ENCODE measurements at regions not wholly inside any gene's neighbourhood (a gene's known extent, or its start where the extent isn't known, plus 50 kb on each side); places are given as distances from the start of the nearest gene placed in this dataset.

GRCh38 chrX:25523574-25524540 lies 508.1 kb upstream of the ARX start:
- ChIA-PET CTCF (interaction anchor here (0.6 to 0.9 kb wide), 2 partner anchors 161 to 446 kb away, joined by 4 read pairs; no protein-coding TSS in a partner anchor), POLR2A (ENCODE audit: low non-redundant PET) (no interaction called here)
- peak; percentile 68 for DNase-seq (ENCODE audit: low spot score)
- peak; percentile 64 for TF ChIP-seq CTCF (conservative IDR thresholded peaks at IDR 0.05; ENCODE audit: low read depth, low read length)
- no peak for TF ChIP-seq EZH2 (IDR thresholded peaks at IDR 0.05; ENCODE audit: borderline replicate concordance, low read depth, low read length, poor library complexity, severe bottlenecking)
- Histone ChIP-seq H3K27me3 (replicated peaks; ENCODE audit: insufficient read depth, low read depth, low read length, poor library complexity) (peaks cover 10% of the 10 kb centered on the region), H3K4me3 (ENCODE audit: low read depth, low read length, poor library complexity, severe bottlenecking) (no peak overlapping the region), H3K27ac (ENCODE audit: low read depth, low read length, poor library complexity, severe bottlenecking) (no peak overlapping the region), H3K9me3 (ENCODE audit: low read depth, low read length, poor library complexity, severe bottlenecking) (no peaks in the 10 kb centered on the region), H3K36me3 (ENCODE audit: insufficient read depth, low read length, poor library complexity, severe bottlenecking) (no peaks in the 10 kb centered on the region), H3K4me1 (ENCODE audit: insufficient read depth, low read length, poor library complexity, severe bottlenecking) (no peaks in the 10 kb centered on the region)
- intact Hi-C loops (cut with micrococcal nuclease; ENCODE audit: unreplicated experiment) = loop anchor here (1.0 kb wide), 1 partner anchor 445 kb away; no protein-coding TSS in a partner anchor
- BruUV-seq (replicated peaks) = no TSS peak

GRCh38 chrX:25527156-25527555 lies 511.4 kb upstream of the ARX start:
- no peak for DNase-seq (ENCODE audit: low spot score)
- Histone ChIP-seq H3K36me3 (ENCODE audit: insufficient read depth, low read length, poor library complexity, severe bottlenecking) (no peaks in the 10 kb centered on the region), H3K9me3 (ENCODE audit: low read depth, low read length, poor library complexity, severe bottlenecking) (no peaks in the 10 kb centered on the region), H3K4me1 (ENCODE audit: insufficient read depth, low read length, poor library complexity, severe bottlenecking) (no peaks in the 10 kb centered on the region), H3K4me3 (ENCODE audit: low read depth, low read length, poor library complexity, severe bottlenecking) (no peak overlapping the region), H3K27me3 (replicated peaks; ENCODE audit: insufficient read depth, low read depth, low read length, poor library complexity) (peaks cover 10% of the 10 kb centered on the region), H3K27ac (ENCODE audit: low read depth, low read length, poor library complexity, severe bottlenecking) (no peak overlapping the region)
- CTCF ChIA-PET = no interaction called here
- BruUV-seq (replicated peaks) = no TSS peak
- TF ChIP-seq CTCF (conservative IDR thresholded peaks at IDR 0.05; ENCODE audit: low read depth, low read length) (no peak), EZH2 (IDR thresholded peaks at IDR 0.05; ENCODE audit: borderline replicate concordance, low read depth, low read length, poor library complexity, severe bottlenecking) (no peak)
- POLR2A ChIA-PET (ENCODE audit: low non-redundant PET) = no interaction called here
- intact Hi-C loops (cut with micrococcal nuclease; ENCODE audit: unreplicated experiment) = no loop called here

GRCh38 chrX:25527596-25527995 lies 511.8 kb upstream of the ARX start:
- intact Hi-C loops (cut with micrococcal nuclease; ENCODE audit: unreplicated experiment) = no loop called here
- no peaks in the 10 kb centered on the region for H3K36me3 ChIP-seq (ENCODE audit: insufficient read depth, low read length, poor library complexity, severe bottlenecking)
- no peak for DNase-seq (ENCODE audit: low spot score)
- H3K4me3 ChIP-seq (ENCODE audit: low read depth, low read length, poor library complexity, severe bottlenecking) = no peak overlapping the region
- H3K4me1 ChIP-seq (ENCODE audit: insufficient read depth, low read length, poor library complexity, severe bottlenecking) = no peaks in the 10 kb centered on the region
- CTCF ChIA-PET = no interaction called here
- H3K27ac ChIP-seq (ENCODE audit: low read depth, low read length, poor library complexity, severe bottlenecking) = no peak overlapping the region
- peaks cover 10% of the 10 kb centered on the region for H3K27me3 ChIP-seq (replicated peaks; ENCODE audit: insufficient read depth, low read depth, low read length, poor library complexity)
- H3K9me3 ChIP-seq (ENCODE audit: low read depth, low read length, poor library complexity, severe bottlenecking) = no peaks in the 10 kb centered on the region
- POLR2A ChIA-PET (ENCODE audit: low non-redundant PET) = no interaction called here
- BruUV-seq (replicated peaks) = no TSS peak
- TF ChIP-seq EZH2 (IDR thresholded peaks at IDR 0.05; ENCODE audit: borderline replicate concordance, low read depth, low read length, poor library complexity, severe bottlenecking) = no peak
